Ovary (tissue), 7 donors: ENCODE measurements at regions not wholly inside any gene's neighbourhood (a gene's known extent, or its start where the extent isn't known, plus 50 kb on each side); places are given as distances from the start of the nearest gene placed in this dataset.

Experiments
- DNase-seq, 5 donors: peaks; one replicate each; pipeline ENCODE4 v3.0.0-alpha.2; 2019 to 2020
- H3K27ac ChIP-seq, 2 donors: fragments of 200-600 bp; one replicate each; pipeline versions ENCODE4 v1.5.1 to v1.8.0; 2019 to 2022
- H3K27me3 ChIP-seq: fragments of 200-600 bp; one replicate; pipeline ENCODE4 v1.8.0; 2022
- H3K36me3 ChIP-seq: fragments of 200-600 bp; sonication (generic); one replicate; pipeline ENCODE4 v1.5.1; 2019
- H3K4me1 ChIP-seq: one replicate; pipeline ENCODE4 v1.8.1; 2013; ENCODE audit warnings: mild to moderate bottlenecking, moderate library complexity; ENCODE audit not compliant: insufficient read depth
- H3K4me3 ChIP-seq: fragments of 200-600 bp; sonication (generic); one replicate; pipeline ENCODE4 v1.5.1; 2017
- H3K9me3 ChIP-seq, 2 donors: fragments of 200-600 bp in 1 of 2; sonication (generic) in 1 of 2; one replicate each; pipeline versions ENCODE4 v1.5.1 to v1.8.1; 2013 to 2019; ENCODE audit warnings: mild to moderate bottlenecking in 1 of 2, moderate library complexity in 1 of 2
- EP300 ChIP-seq: sonication (generic); formaldehyde crosslinking; IDR thresholded peaks from one replicate; pipeline ENCODE4 v1.6.1; 2017; ENCODE audit warnings: antibody characterized with exemption
- POLR2A ChIP-seq: fragments of 450-650 bp; IDR thresholded peaks from one replicate; pipeline ENCODE4 v1.6.1; 2017; ENCODE audit warnings: antibody characterized with exemption, mild to moderate bottlenecking, moderate library complexity
- WGBS, 3 donors: extraction: QIAGEN DNeasy Blood & Tissue Kit in 1 of 3; methylation state at CpG; one replicate each; pipeline versions ENCODE4 v1.1.5 to v1.1.7; 2013 to 2017; 5-methylcytosine and 5-hydroxymethylcytosine counted together
- intact Hi-C, 4 donors: fragments of 100-400 bp; cut with DNase I; formaldehyde crosslinking; loops; one replicate each; pipeline versions ENCODE4 v1.11.0 to v1.15.1; 2022 to 2023
- TF ChIP-seq, protein P1 (sequence below), 3 donors: fragments of 450-650 bp in 2 of 3; fragments of 200-600 bp in 1 of 3; IDR thresholded peaks; one replicate each; pipeline versions ENCODE4 v1.5.1 to v1.8.0; 2016 to 2022; ENCODE audit warnings: antibody characterized with exemption in 3 of 3, mild to moderate bottlenecking in 1 of 3
- donor health status: DM: no; HTN: no; CAD: no; lungs with moderate emphysema.
- donor health status: DM: no; HTN: no; CAD: no.
- donor health status: Bipolar disorder and iron deficiency.
- donor health status: DM: no; HTN: no; CAD: no.
- donor health status: DM: yes; HTN: yes; CAD: no.

- H3K36me3 ChIP-seq = no peaks in the 10 kb centered on the region
- H3K4me1 ChIP-seq = no peaks in the 10 kb centered on the region
- H3K9me3 ChIP-seq = no peaks in the 10 kb centered on the region
- DNase-seq = no peak
- intact Hi-C loops = loop anchor here in 1 of 4 donors (10.0 kb wide), 1 partner anchor 548 kb away; no protein-coding TSS in a partner anchor
- TF ChIP-seq, protein P1, sequence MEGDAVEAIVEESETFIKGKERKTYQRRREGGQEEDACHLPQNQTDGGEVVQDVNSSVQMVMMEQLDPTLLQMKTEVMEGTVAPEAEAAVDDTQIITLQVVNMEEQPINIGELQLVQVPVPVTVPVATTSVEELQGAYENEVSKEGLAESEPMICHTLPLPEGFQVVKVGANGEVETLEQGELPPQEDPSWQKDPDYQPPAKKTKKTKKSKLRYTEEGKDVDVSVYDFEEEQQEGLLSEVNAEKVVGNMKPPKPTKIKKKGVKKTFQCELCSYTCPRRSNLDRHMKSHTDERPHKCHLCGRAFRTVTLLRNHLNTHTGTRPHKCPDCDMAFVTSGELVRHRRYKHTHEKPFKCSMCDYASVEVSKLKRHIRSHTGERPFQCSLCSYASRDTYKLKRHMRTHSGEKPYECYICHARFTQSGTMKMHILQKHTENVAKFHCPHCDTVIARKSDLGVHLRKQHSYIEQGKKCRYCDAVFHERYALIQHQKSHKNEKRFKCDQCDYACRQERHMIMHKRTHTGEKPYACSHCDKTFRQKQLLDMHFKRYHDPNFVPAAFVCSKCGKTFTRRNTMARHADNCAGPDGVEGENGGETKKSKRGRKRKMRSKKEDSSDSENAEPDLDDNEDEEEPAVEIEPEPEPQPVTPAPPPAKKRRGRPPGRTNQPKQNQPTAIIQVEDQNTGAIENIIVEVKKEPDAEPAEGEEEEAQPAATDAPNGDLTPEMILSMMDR (IDR thresholded peaks at IDR 0.05) = no peak
- no peak for TF ChIP-seq EP300
- no peak for TF ChIP-seq POLR2A
- H3K4me3 ChIP-seq = no peak overlapping the region
- no peak overlapping the region for H3K27ac ChIP-seq
- no peaks in the 10 kb centered on the region for H3K27me3 ChIP-seq
- WGBS, 3 donors = 56 to 69% (median 68%) methylated on average over 7 of the region's 7 CpGs
Observed at GRCh38 chr2:111662771-111663470, 221.1 kb downstream of the ANAPC1 start.

DNA sequence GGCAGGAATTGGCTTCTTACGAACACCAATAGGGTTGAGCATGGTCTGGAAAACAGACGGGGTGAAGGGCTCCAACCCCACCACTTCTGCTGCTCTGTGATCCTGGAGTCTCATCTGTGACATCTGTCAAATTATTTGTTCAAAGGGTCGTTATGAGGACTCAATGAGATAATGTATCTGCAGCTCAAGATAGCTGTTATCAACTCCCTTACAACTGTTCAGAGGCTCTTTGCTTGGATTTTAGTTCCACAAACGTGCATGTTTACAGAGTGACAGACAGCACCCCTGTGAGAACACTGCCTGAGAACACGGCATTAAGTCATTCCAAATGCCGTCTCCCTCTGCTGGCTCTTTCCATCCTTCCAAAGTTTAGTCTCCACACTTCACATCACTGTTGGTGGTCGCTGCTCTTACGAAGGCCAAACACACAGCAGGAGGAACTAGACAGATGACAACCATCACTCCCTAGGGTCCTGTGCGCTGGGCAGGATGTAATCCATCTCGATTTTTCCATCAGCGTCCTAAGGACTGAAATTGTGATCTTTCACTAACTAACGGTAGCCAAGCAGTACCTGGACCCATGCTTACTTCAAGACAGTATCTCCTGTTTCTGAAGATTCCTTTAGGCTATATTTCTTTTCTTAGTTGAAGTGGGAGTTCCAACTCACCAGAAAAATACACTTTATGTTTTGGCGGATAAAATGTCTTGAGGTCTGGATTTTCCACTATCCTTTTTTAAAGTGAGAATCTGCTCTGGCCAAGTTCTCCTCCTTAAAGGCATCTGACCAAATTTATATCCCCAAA lies 220.3 kb downstream of the ANAPC1 start:
- DNase-seq = no peak
- TF ChIP-seq POLR2A (no peak), EP300 (no peak)
- TF ChIP-seq, protein P1 (IDR thresholded peaks at IDR 0.05) = no peak
- Histone ChIP-seq H3K9me3 (no peaks in the 10 kb centered on the region), H3K27ac (no peak overlapping the region), H3K4me1 (no peaks in the 10 kb centered on the region), H3K4me3 (no peak overlapping the region), H3K36me3 (no peaks in the 10 kb centered on the region), H3K27me3 (no peaks in the 10 kb centered on the region)
- intact Hi-C loops = loop anchor here in 1 of 4 donors (10.0 kb wide), 1 partner anchor 549 kb away; no protein-coding TSS in a partner anchor
- 33 to 46% (median 37%) methylated on average over 13 of the region's 13 CpGs for WGBS, 3 donors

GRCh38 chr2:111664275-111664850 lies 219.6 kb downstream of the ANAPC1 start:
- 71 to 76% (median 73%) methylated on average over 4 of the region's 4 CpGs for WGBS, 3 donors
- Histone ChIP-seq H3K4me3 (no peak overlapping the region), H3K9me3 (no peaks in the 10 kb centered on the region), H3K27ac (no peak overlapping the region), H3K36me3 (no peaks in the 10 kb centered on the region), H3K4me1 (no peaks in the 10 kb centered on the region), H3K27me3 (no peaks in the 10 kb centered on the region)
- intact Hi-C loops = loop anchor here in 1 of 4 donors (10.0 kb wide), 1 partner anchor 550 kb away; no protein-coding TSS in a partner anchor
- TF ChIP-seq POLR2A = no peak
- TF ChIP-seq, protein P1 (IDR thresholded peaks at IDR 0.05) = no peak
- no peak for TF ChIP-seq EP300
- no peak for DNase-seq

DNA sequence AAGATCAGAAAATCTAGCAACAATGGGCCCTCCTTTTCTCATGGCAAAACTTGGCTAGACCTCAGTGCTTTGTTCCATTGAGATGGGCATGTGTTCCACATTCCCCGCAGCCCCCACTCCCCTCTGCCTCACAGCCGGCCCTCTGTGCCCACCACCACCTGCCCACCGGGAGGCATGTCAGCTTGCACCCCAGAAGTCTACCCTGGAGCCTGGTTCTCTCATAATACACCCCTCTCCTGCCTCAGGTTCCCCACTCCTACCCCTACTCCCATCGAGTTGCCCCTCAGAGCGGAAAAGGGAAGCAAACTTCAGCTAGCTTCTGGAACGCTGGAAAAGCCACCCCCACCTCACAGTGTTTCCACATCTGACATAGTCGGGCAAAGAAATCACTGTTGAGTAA lies 219.0 kb downstream of the ANAPC1 start:
- no peak for DNase-seq
- no peaks in the 10 kb centered on the region for H3K36me3 ChIP-seq
- H3K4me3 ChIP-seq = no peak overlapping the region
- H3K27me3 ChIP-seq = no peaks in the 10 kb centered on the region
- WGBS, 3 donors = 91 to 96% (median 95%) methylated on average over 7 of the region's 7 CpGs
- H3K27ac ChIP-seq = no peak overlapping the region
- TF ChIP-seq EP300 (no peak), POLR2A (no peak)
- TF ChIP-seq, protein P1 (IDR thresholded peaks at IDR 0.05) = no peak
- no peaks in the 10 kb centered on the region for H3K9me3 ChIP-seq
- no peaks in the 10 kb centered on the region for H3K4me1 ChIP-seq
- intact Hi-C loops = loop anchor here in 1 of 4 donors (10.0 kb wide), 1 partner anchor 550 kb away; no protein-coding TSS in a partner anchor
